ENCODE measurements at regions not wholly inside any gene's neighbourhood (a gene's known extent, or its start where the extent isn't known, plus 50 kb on each side); places are given as distances from the start of the nearest gene placed in this dataset.
A peak's percentile ranks its signal among the peaks of the same experiment; 100 is the strongest.

GRCh38 chr9:129384491-129385210, 206.6 kb upstream of the IER5L start:
- ATAC-seq (ENCODE audit: low read depth) (no peak), DNase-seq (no peak)
- no peak overlapping the region for H4K5ac ChIP-seq (ENCODE audit: low read depth, low read length)
- H4K8ac ChIP-seq (ENCODE audit: low read depth in 2 of 2, low read length in 2 of 2): peak overlapping the region in 1 of 2 experiments; percentile 32; a peak in 1 of 4 replicates
- ChIA-PET CTCF (no interaction called here), POLR2A (ENCODE audit: unreplicated experiment) (no interaction called here)
- peaks cover 8% of the 10 kb centered on the region for H3K27me3 ChIP-seq (ENCODE audit: control insufficient read depth, insufficient read depth, low read length)
- no peak overlapping the region for H2BK15ac ChIP-seq (ENCODE audit: low read depth, low read length)
- TF ChIP-seq CTCF (conservative IDR thresholded peaks at IDR 0.05; ENCODE audit: low read depth, low read length) (no peak), MAZ (IDR thresholded peaks at IDR 0.05; ENCODE audit: borderline replicate concordance, low read depth, low read length) (no peak), RAD21 (IDR thresholded peaks at IDR 0.05; ENCODE audit: low read length) (no peak), CEBPB (IDR thresholded peaks at IDR 0.05; ENCODE audit: low read depth, low read length) (no peak), USF2 (IDR thresholded peaks at IDR 0.05; ENCODE audit: low read depth, low read length) (no peak), BHLHE40 (IDR thresholded peaks at IDR 0.05; ENCODE audit: low read depth, low read length) (no peak)
- TF ChIP-seq, protein P1, sequence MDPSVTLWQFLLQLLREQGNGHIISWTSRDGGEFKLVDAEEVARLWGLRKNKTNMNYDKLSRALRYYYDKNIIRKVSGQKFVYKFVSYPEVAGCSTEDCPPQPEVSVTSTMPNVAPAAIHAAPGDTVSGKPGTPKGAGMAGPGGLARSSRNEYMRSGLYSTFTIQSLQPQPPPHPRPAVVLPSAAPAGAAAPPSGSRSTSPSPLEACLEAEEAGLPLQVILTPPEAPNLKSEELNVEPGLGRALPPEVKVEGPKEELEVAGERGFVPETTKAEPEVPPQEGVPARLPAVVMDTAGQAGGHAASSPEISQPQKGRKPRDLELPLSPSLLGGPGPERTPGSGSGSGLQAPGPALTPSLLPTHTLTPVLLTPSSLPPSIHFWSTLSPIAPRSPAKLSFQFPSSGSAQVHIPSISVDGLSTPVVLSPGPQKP (IDR thresholded peaks at IDR 0.05; ENCODE audit: borderline replicate concordance, low read depth, low read length): no peak
- dilution Hi-C loops (cut with HindIII; ENCODE audit: low sequenced_read_pairs, unreplicated experiment) (no loop called here), in situ Hi-C loops (cut with MboI; ENCODE audit: low sequenced_read_pairs) (no loop called here), intact Hi-C loops (cut with micrococcal nuclease) (no loop called here)
- no peak overlapping the region for H2BK20ac ChIP-seq (ENCODE audit: low read depth, low read length)
- H3K27ac ChIP-seq (ENCODE audit: insufficient read depth, low read length): no peak overlapping the region
- no peak overlapping the region for H3K56ac ChIP-seq (ENCODE audit: extremely low read depth, insufficient read depth, low read length)
- H4K91ac ChIP-seq (ENCODE audit: insufficient read depth, low read depth, low read length): no peak overlapping the region
- H3K4ac ChIP-seq (ENCODE audit: low read depth, low read length): no peak overlapping the region; the same call in 1 of the 2 replicates
- no peaks in the 10 kb centered on the region for H3K9me3 ChIP-seq (ENCODE audit: control insufficient read depth, insufficient read depth, low read length)
- peaks cover 4% of the 10 kb centered on the region; the same call in 1 of the 2 replicates for H3K4me1 ChIP-seq (ENCODE audit: control insufficient read depth, insufficient read depth, low read length)
- H2BK120ac ChIP-seq (ENCODE audit: low read depth, low read length): no peak overlapping the region
- H3K23ac ChIP-seq (ENCODE audit: low read depth, low read length): no peak overlapping the region
- no TSS peak for BruUV-seq (replicated peaks)
- H3K14ac ChIP-seq (replicated peaks; ENCODE audit: low read depth, low read length): no peak overlapping the region
- peak overlapping the region; percentile 36; the same call in 1 of the 2 replicates for H2AK5ac ChIP-seq (ENCODE audit: low read depth, low read length)
- no peak overlapping the region for H2BK5ac ChIP-seq (ENCODE audit: low read depth, low read length, poor library complexity, severe bottlenecking)
- no peaks in the 10 kb centered on the region for H3K9me1 ChIP-seq (ENCODE audit: insufficient read depth, low read length)
- H4K20me1 ChIP-seq (ENCODE audit: insufficient read depth, low read length): no peaks in the 10 kb centered on the region
- peak overlapping the region; percentile 98 for H2AFZ ChIP-seq (replicated peaks; ENCODE audit: low read length, poor library complexity)
- H3K79me1 ChIP-seq (ENCODE audit: low read depth in 1 of 2, low read length in 2 of 2): no peaks in the 10 kb centered on the region
- WGBS, 2 experiments (ENCODE audit: extremely low coverage in 2 of 2, insufficient read length in 1 of 2): 95% methylated on average over 5 of the region's 11 CpGs; no CpG with 5 or more reads in 1 of the 2 experiments
- H3K9ac ChIP-seq (ENCODE audit: low read depth, low read length): no peak overlapping the region
- H3K18ac ChIP-seq (ENCODE audit: low read depth, low read length): no peak overlapping the region
- no peak overlapping the region for H3K4me3 ChIP-seq (ENCODE audit: insufficient read depth, low read depth, low read length)
- H3K4me2 ChIP-seq (ENCODE audit: low read depth, low read length): no peak overlapping the region
- no peaks in the 10 kb centered on the region for H3K36me3 ChIP-seq (ENCODE audit: control insufficient read depth, insufficient read depth, low read length)
- H2AK9ac ChIP-seq (replicated peaks; ENCODE audit: low read depth, low read length, poor library complexity): peak overlapping the region; percentile 67
